ENCODE measurements at regions not wholly inside any gene's neighbourhood (a gene's known extent, or its start where the extent isn't known, plus 50 kb on each side); places are given as distances from the start of the nearest gene placed in this dataset.

- Histone ChIP-seq H3K4me1 (no peaks in the 10 kb centered on the region), H3K9me3 (no peaks in the 10 kb centered on the region), H3K27me3 (no peaks in the 10 kb centered on the region), H3K27ac (replicated peaks in 1 of 4) (no peak overlapping the region), H3K4me3 (no peak overlapping the region), H3K36me3 (no peaks in the 10 kb centered on the region)
- no peak for DNase-seq (ENCODE audit: extremely low spot score)
- 74% methylated on average over 6 of the region's 6 CpGs for WGBS
- intact Hi-C loops (cut with DNase I), result no loop called here
- TF ChIP-seq POLR2AphosphoS5 (IDR thresholded peaks at IDR 0.05), result no peak
- no peak for TF ChIP-seq POLR2A (IDR thresholded peaks at IDR 0.05; ENCODE audit: low read depth)
Observed at GRCh38 chr9:81480828-81481604, 208.3 kb downstream of the TLE1 start.

DNA sequence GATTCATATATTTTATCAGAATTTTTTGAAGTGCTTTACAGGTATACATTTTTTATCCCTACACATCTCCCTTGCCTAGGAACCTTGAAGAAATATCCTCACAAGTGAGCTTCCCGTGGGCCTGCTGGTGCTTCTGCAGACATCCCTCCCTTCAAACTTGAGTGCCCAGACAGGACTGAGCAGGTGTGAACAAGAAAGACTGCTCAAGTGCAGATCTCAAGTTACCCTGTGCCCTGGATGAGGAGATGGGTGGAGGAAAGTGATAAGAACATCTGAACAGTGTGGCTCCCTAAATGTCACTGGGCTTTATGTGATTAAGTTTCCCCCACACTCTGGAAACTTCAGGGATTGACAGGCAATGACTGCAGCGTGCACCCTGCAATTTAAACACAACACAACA is 209.8 kb downstream of the TLE1 start:
- Histone ChIP-seq H3K9me3 (no peaks in the 10 kb centered on the region), H3K4me3 (no peak overlapping the region), H3K27ac (replicated peaks in 1 of 4) (no peak overlapping the region), H3K36me3 (no peaks in the 10 kb centered on the region), H3K4me1 (no peaks in the 10 kb centered on the region), H3K27me3 (no peaks in the 10 kb centered on the region)
- intact Hi-C loops (cut with DNase I), result no loop called here
- 82% methylated on average over 2 of the region's 2 CpGs for WGBS
- TF ChIP-seq, protein P1, sequence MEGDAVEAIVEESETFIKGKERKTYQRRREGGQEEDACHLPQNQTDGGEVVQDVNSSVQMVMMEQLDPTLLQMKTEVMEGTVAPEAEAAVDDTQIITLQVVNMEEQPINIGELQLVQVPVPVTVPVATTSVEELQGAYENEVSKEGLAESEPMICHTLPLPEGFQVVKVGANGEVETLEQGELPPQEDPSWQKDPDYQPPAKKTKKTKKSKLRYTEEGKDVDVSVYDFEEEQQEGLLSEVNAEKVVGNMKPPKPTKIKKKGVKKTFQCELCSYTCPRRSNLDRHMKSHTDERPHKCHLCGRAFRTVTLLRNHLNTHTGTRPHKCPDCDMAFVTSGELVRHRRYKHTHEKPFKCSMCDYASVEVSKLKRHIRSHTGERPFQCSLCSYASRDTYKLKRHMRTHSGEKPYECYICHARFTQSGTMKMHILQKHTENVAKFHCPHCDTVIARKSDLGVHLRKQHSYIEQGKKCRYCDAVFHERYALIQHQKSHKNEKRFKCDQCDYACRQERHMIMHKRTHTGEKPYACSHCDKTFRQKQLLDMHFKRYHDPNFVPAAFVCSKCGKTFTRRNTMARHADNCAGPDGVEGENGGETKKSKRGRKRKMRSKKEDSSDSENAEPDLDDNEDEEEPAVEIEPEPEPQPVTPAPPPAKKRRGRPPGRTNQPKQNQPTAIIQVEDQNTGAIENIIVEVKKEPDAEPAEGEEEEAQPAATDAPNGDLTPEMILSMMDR (IDR thresholded peaks at IDR 0.05), result no peak
- TF ChIP-seq POLR2AphosphoS5 (IDR thresholded peaks at IDR 0.05) (no peak), POLR2A (IDR thresholded peaks at IDR 0.05; ENCODE audit: low read depth) (no peak), EP300 (IDR thresholded peaks at IDR 0.05) (no peak)
- no peak for DNase-seq (ENCODE audit: extremely low spot score)

DNA sequence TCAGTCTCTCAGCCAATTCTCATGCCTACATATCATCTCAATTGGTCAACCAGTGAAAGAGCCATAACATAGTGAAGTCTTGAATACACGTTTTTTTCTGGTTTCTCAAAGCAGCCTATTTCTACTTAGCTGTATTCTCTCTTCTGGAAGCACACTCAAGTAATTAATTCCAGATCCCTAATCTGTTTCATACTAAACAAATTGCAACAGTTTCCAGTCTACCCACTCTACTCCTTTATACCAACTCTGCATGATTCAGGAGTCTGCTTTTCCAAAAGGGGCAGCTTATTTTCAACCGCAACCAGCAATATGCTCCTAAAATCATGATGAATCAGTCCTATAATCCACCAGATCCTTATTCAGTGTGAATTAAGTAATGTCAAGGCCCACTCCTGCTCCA is 211.7 kb downstream of the TLE1 start:
- intact Hi-C loops (cut with DNase I), result no loop called here
- Histone ChIP-seq H3K36me3 (no peaks in the 10 kb centered on the region), H3K4me1 (peaks cover 0 to 9% (median 7%) of the 10 kb centered on the region in 4 donors), H3K27ac (replicated peaks in 1 of 4) (no peak overlapping the region), H3K9me3 (no peaks in the 10 kb centered on the region), H3K4me3 (no peak overlapping the region), H3K27me3 (no peaks in the 10 kb centered on the region)
- DNase-seq (ENCODE audit: extremely low spot score), result no peak
- 88% methylated on average over 2 of the region's 2 CpGs for WGBS
- TF ChIP-seq, protein P1 (IDR thresholded peaks at IDR 0.05), result no peak
- TF ChIP-seq EP300 (IDR thresholded peaks at IDR 0.05) (no peak), POLR2A (IDR thresholded peaks at IDR 0.05; ENCODE audit: low read depth) (no peak), POLR2AphosphoS5 (IDR thresholded peaks at IDR 0.05) (no peak)

- Histone ChIP-seq H3K27ac (replicated peaks in 1 of 4) (no peak overlapping the region), H3K27me3 (no peaks in the 10 kb centered on the region), H3K36me3 (no peaks in the 10 kb centered on the region), H3K4me1 (peaks cover 0 to 9% (median 7%) of the 10 kb centered on the region in 4 donors), H3K9me3 (no peaks in the 10 kb centered on the region), H3K4me3 (no peak overlapping the region)
- 95% methylated on average over 6 of the region's 6 CpGs for WGBS
- DNase-seq (ENCODE audit: extremely low spot score), result no peak
- TF ChIP-seq POLR2AphosphoS5 (IDR thresholded peaks at IDR 0.05), result no peak
- TF ChIP-seq EP300 (IDR thresholded peaks at IDR 0.05), result no peak
- TF ChIP-seq POLR2A (IDR thresholded peaks at IDR 0.05; ENCODE audit: low read depth), result no peak
- TF ChIP-seq, protein P1 (IDR thresholded peaks at IDR 0.05), result no peak
- intact Hi-C loops (cut with DNase I), result no loop called here
Observed at GRCh38 chr9:81476813-81477490, 212.4 kb downstream of the TLE1 start.

- Histone ChIP-seq H3K4me1 (peaks cover 0 to 9% (median 7%) of the 10 kb centered on the region in 4 donors), H3K36me3 (no peaks in the 10 kb centered on the region), H3K4me3 (no peak overlapping the region), H3K27ac (replicated peaks in 1 of 4) (no peak overlapping the region), H3K9me3 (no peaks in the 10 kb centered on the region), H3K27me3 (no peaks in the 10 kb centered on the region)
- TF ChIP-seq EP300 (IDR thresholded peaks at IDR 0.05) (no peak), POLR2A (IDR thresholded peaks at IDR 0.05; ENCODE audit: low read depth) (no peak), POLR2AphosphoS5 (IDR thresholded peaks at IDR 0.05) (no peak)
- TF ChIP-seq, protein P1 (IDR thresholded peaks at IDR 0.05), result no peak
- DNase-seq (ENCODE audit: extremely low spot score), result no peak
- 91% methylated on average over 5 of the region's 5 CpGs for WGBS
- intact Hi-C loops (cut with DNase I), result no loop called here
Observed at GRCh38 chr9:81474792-81475191, 214.6 kb downstream of the TLE1 start.
